NCI-H526 (cell line): ENCODE measurements at regions not wholly inside any gene's neighbourhood (a gene's known extent, or its start where the extent isn't known, plus 50 kb on each side); places are given as distances from the start of the nearest gene placed in this dataset.

ENCODE experiments used
- DNase-seq, 2 experiments: peaks; one replicate each; lab custom pipeline; 2025; lab: John Stamatoyannopoulos, UW

GRCh38 chr7:22911889-22912288, 89.2 kb upstream of the TOMM7 start:
- DNase-seq = no peak

GRCh38 chr7:22909917-22910316, 87.3 kb upstream of the TOMM7 start:
- no peak for DNase-seq

- DNase-seq = no peak
Observed at GRCh38 chr7:22907805-22908204, 85.2 kb upstream of the TOMM7 start.

- DNase-seq = no peak
Observed at GRCh38 chr7:22900784-22901183, 78.1 kb upstream of the TOMM7 start.

- no peak for DNase-seq
Observed at GRCh38 chr7:22900101-22900500, 77.5 kb upstream of the TOMM7 start.

DNA sequence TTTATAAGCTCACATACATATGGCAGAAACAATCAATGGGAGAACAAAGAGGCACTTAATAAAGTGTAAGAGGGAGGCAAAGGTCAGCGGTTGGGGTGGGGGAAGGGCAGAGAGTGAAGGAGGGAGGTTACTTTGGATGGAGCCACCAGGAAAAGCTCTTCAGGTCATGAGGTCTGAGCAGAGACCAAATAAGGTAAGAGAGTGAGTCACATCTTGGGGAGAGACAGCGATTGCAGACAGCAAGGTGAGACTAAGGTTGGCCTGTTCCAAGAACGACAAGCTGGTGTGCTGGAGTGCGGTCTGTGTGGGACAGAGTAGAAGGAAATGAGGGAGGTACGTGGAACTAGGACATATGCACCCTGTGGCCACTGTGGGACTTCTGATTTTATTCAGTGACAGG, 74.3 kb upstream of the TOMM7 start:
- no peak for DNase-seq

DNA sequence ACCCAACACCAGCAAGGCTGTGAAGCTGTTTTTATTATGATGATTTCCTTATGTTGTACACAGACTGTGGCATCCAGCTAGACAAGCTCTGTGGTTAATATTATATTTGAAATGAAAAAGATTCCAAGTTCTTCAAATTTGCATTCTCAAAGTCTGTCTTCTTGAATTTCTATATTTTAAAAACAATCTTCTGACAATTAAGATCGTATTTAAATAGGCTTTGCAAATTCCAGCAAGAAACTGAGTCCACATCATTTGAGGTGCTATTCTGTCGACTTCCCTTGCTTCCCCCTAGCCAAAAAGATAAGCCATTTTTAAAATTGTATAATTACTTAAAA, 73.1 kb upstream of the TOMM7 start:
- no peak for DNase-seq

DNA sequence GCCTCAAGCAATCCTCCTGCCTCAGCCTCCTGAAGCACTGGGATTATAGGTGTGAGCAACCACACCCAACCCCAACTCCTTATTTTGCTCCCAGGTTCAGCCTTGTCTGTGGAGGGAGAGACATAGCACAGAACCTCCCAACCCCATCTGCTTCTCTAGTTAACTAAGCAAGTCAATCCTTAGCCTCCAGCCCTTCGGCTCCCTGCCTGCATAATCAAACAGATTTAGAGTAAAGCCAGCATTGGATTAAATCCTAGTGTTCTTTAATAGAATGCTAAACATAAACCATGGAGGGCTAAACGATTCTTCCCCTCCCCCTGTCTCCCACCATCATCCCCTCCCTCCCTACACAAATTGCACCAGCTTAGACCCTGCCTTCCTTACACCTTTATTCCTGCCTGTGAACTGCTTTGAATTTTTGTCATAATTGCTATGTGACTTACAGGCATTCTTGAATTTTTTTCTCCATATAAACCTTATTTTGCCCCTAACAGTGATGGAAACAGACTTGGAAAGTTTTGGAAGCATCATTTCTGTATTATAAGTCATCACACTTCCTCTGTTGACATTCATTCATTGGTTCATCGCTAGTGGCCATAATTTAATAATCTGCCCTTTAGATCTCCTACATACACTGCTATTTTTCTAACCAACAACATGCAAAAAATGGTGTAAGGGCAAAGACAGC, 72.6 kb upstream of the TOMM7 start:
- no peak for DNase-seq

DNA sequence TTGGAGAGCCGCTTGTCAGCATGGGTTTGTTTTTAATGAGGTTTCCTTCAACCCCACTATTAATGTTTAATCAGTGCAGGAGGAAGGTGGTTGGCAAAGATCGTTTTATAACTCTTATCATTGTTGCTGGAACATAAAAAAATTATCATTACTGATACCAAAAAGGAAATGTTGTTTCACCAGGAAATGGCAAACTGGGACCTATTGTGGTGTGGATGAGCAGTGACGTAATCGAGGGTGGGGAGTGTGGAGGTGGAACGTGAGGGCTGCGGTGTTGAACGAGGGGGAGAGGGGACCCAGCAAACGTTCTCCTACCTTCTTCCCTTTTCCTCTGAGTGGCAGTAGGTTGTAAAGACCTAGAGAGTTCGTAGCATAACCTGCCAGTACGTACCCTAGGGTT, 71.9 kb upstream of the TOMM7 start:
- DNase-seq = no peak

- DNase-seq = no peak
Observed at GRCh38 chr7:22890773-22891172, 68.1 kb upstream of the TOMM7 start.

DNA sequence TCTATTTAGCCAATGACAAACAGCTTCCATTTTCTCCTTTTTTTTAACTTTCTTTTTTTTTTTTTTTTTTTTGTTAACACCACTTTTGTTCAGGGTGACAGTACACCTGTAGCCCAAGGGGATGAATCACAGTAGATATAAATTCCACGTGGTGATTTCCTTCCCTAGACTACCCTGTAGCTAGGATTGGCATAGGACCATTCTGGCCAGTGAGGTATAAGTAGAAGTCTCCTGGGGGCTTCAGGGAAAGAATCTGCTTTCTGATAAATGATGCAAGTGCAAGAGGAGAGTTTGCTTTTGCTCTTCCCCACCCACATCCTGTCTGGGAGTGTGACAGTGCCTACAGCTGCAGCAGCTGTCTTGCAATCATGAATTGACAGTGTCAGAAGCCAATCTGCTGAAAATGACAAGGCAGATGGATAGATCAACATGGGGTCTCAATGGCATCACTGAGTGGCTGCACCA, 63.2 kb upstream of the TOMM7 start:
- DNase-seq = no peak

- no peak for DNase-seq
Observed at GRCh38 chr7:22884911-22885788, 62.5 kb upstream of the TOMM7 start.

- no peak for DNase-seq
Observed at GRCh38 chr7:22882106-22882505, 59.5 kb upstream of the TOMM7 start.

DNA sequence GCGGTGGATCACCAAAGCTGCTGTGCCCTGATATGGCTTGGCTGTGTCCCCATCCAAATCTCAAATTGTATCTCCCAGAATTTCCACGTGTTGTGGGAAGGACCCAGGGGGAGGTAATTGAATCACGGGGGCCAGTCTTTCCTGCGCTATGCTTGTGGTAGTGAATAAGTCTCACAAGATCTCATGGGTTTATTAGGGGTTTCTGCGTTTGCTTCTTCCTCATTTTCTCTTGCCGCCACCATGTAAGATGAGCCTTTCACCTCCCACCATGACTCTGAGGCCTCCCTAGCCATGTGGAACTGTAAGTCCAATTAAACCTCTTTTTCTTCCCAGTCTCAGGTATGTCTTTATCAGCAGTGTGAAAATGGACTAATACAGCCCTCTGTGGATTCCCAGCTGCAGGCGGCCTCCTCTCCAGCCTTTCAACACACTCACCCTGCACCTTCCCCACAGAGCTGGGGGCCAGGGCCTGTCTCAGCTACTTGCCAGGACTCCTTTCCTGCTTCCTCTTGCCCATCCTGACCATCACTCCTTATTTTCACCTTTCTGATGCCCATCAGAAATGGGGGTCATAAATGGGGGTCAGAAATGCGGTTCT, 57.2 kb upstream of the TOMM7 start:
- no peak for DNase-seq

DNA sequence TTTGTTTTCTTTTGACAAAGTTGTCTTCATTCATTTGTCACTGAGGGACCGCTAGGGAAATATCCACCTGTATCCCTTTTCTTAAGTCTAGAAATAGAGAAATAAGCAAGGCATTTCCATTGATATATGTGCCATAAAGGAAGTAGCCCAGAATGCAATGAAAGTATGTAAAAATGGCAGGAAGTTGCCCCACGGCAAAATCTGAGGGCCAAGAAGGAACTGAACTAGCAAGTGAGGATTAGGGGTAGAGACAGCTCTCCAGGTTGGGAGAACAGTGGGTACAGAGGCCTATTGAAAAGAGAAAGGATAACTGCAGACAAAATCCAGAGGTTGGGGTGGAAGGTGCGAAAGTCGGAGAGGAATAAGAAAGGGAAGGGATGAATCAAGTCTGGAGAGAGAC, 56.6 kb upstream of the TOMM7 start:
- no peak for DNase-seq

DNA sequence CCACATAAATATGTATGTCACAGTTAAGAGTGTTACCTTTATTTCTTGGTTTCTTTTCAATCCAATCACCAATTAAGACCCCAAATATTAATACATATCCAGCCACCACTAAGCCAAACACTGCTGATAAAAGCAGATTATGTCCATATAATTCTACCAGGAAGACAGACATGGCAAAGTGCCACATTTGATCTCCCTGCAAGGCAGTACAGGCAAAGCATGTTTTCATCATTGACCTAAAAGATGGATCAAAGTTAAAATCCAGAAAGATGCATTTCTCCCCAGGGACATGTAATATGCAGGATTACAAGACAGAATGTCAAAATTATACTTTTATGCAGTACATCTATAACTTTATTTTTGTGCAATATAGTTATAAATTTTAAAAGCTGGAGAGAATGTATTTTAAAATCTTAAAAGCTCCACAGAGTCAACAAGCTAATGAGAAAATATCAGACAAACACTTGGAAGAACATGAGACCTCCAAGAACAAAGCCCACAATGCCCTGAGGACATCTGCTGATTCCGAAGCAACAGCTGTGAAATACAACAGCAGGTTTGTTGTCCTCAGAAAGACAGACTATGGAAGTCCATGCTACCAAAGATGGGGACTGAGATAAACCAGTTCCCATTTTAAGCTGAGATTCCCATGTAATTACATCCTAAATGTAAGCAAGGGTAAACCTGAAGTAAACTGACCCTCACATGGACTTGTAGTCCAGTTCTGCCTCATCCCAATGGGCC, 54.5 kb upstream of the TOMM7 start:
- no peak for DNase-seq

GRCh38 chr7:22875470-22875869, 52.8 kb upstream of the TOMM7 start:
- DNase-seq = no peak

DNA sequence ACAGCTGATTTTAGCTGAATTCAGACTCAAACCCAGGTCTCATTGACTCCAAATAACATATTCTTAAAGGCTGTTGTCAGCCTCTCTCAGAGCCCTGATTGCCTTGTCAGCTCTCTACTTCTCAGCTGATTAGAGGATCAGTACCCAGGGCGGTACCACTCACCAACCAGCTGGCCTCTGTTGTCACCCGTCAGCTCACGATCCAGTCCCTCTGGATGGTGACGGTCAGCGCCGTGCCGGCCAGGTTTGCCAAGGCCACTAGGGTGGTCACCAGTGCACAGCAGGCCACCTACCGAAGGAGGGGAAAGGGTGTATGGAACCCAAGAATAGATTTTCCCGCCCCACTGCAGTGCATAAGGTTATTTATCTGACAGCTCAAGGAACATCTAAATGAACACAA, 52.3 kb upstream of the TOMM7 start:
- DNase-seq = no peak
